ENCODE measurements at regions not wholly inside any gene's neighbourhood (a gene's known extent, or its start where the extent isn't known, plus 50 kb on each side); places are given as distances from the start of the nearest gene placed in this dataset.
A peak's percentile ranks its signal among the peaks of the same experiment; 100 is the strongest.

DNA sequence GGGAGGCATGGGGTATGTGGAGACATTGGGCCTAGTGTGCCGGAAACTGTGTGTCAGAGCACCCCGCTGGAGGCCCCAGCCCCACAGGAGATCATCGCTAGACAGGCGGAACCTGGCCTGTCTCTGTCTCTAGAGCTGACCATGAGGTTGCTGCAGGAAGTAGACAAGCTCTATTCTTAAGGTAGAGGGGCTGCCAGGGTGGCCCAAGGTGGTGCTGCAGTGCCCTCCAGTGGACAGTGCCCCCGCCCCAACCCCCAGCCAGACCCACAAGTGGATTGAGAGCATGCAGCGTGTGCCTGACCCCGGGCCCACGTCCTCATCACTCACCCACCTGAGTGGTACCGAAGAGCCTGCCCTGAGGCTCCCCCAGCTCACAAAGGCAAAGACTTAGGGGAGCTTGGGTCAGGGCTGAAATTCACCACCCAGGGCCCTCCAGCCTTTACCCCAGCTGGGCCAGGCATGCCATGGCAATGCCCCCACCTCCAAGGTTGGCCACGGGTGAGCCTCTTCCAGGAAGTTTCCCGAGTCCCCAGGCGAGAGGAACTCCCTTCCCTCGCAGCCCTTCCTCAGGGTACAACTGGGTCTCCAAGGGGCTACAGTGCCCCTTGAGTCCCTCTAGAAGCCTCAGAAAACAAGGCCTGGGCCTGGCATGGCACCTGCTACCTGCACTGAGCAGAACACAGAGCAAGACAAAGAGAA, 155.0 kb downstream of the TTC32 start:
- DNase-seq = peak in 1 of 2 experiments; percentile 34

DNA sequence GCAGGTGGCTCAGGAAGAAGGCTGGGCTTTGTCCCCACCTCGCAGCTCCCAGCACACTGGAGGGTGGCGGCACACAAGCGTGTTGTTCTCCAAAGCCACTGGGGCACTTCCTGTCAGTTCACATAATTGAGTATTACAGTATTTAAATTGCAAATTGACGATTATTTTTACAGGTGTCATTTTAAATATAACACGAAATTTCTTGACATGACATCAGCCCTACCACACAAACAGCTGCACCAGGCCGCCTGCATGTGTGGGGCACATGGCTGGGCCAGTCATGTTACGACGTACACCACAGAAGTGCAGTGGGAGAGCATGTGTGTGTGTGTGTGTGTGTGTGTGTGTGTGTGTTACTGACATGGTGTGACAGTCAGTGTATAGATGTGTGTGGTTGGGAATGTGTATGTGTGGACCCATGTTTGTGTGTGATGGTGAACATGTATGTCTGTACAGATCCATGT, 155.6 kb downstream of the TTC32 start:
- no peak for DNase-seq

DNA sequence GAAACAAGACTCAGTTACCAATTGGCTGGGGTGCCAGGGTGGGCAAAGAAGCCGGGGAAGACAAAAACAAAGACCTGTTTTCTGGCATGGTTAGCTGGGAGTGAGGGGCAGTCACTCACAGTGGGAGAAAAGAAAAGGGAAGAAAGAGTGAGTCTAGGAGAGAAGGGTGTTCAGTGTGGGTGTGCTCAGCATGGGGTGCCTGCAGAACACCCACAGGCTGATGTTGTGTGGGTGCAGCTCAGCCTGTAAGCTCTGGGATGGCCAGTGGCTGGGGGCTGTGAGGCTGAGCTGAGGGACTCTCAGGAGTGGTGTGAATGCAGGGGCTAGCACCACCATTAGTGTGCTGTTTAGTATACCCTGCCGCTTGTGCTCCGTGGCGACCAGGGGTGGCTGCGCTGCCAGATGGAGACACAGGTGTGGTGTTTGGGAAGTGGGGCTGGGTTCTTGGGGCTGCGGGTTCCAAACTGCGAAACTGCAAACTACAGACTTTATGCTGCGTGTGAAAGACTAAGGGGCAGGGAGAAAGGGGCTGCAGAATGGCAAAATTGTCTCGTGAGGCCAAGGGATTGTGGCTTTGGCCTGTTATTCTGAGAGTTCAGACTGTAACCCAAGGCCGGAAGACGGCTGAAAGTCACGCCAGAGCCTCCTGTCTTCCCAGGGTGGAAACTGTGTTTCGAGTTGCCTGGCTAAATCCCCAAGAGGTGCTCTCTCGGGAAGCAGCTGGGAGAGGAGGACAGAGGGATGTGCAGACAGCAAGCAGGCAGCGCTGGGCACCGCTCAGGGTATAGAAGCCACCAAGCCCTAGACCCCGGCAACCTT, 156.3 kb downstream of the TTC32 start:
- no peak for DNase-seq

DNA sequence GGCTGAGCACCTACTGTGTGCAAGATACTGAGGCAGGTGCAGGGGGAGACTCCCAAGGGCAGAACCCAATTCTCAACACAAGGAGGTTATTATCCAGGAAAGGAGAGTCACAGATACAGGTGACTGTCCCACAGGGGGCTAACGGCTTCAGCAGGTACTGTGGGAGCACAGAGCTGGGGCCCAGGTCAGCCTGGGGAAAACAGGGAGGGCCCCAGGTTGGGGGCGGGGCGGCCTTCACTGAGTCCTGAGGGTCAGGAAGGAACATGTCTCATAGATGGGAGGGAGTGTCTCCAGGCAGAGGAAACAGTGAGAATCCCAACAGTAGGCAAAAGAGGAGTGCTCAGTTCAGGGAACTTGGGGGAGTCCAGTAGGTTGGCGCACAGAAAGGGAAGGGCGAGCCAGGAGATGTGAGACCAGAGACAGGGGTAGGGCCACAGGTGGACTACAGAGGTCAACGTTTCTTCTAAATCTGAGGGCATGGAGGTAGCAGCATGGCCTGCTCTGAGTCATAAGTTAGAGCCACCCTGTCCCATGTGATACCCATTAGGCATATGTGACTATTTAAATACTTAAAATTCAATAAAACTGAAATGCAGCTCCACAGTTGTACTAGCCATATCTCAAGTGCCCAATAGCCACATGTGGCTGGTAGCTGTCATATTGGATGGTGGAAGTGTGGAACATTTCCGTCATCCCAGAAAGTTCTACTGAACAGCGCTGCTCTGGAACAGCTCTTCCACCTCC, 157.2 kb downstream of the TTC32 start:
- DNase-seq = no peak

DNA sequence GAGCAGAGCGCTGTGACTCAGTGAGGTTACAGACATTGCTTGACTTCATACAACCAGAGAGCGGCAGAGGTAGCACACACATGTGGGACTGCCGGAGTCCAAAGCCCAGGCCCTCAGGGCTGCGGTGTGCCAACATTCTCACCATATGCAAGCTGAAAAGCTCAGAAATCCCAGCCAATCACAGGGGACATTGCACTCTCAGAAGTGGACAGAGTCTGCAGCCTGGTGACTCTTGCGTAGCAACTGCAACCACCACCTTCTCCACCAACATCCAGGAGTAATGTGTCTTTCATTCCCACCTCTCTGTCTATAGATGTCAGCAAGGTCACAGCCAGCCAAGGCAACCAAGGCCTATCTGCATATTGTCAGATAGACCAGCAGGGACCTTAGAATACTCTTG, 158.1 kb downstream of the TTC32 start:
- no peak for DNase-seq

DNA sequence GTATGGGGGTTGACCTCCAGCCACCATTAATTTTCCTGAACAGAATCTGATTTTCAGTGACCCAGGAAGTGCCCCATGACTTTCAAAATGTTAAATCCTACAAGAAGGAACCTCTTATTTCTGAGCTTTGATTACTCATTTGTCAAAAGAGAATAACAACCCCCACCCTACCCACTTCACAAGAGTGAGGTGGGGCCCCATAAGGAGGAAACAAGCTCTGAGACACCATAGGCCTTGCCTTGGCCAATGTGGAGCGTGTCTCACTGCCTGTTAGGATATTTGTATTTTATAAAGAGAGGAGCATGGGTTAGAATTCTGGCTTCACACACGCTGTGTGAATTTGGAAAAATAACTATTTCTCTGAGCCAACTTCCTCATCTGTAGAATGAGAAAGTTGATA, 158.9 kb downstream of the TTC32 start:
- DNase-seq = no peak

DNA sequence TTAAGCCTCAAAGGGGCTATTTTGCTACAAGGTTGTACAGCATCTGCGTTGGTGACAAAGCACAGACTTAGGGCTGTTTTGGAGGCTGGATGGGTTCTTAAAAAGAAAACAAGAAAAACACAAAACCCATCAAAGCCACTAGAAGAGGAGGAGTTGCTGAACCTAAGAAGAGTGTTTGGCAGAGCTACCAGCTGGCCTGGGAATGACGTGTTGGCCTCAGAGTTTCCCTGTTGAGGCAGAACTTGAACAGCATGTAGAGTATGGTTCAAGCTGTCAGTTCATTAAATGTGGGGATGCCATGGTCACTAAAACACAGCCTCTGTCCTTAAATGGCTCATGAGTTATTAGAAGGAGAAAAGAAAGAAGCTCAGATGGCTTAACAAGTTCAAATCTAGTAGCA, 162.5 kb downstream of the TTC32 start:
- DNase-seq = no peak

DNA sequence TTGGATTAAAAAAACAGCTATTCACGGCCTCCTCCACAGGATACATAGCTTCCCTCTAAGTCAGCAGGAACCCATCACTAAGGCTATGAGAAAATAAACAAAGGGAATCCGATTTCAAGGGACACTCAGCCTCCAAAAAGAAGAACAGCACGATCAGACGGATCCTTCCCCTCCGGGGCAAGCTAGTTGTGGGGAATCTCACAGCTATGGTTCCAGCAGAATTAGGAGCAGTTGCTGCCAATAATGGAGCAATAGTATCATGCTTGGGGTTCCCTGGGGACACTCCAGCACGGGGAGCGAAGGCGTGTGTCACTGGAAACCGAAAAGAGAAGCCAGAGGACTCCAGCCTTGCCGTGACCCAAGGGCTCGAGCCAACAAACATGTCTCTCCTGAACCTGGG, 163.1 kb downstream of the TTC32 start:
- no peak for DNase-seq

DNA sequence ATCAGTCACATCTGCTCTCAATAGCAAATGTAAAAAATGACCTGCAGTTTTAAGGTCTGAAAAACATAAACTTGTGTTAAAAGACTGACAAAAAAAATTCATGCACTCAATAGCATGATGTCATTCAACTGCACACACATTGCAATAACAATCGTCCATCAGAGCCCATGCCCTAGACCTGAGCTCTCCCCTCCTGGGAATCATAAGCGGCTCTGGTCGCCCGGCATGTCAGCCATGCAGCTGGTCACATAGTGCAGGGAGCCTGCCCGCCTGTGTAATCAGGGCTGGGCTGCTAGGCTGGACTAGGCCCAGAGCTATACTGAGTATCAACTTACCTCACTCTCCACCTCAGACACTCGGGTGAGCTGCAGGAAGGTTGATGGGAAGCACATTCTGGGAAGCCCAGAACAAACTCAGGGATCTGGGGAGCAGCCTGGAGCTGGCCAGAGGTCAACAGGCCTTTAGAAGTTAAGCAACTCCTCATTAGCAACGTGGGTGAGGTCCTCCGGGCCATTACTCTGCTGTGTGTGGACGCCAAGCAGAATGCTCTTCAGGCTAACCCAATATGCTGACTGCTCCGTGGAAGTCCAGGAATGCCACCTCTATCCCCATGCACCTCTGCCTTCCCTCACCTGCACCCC, 165.5 kb downstream of the TTC32 start:
- DNase-seq = peak in 1 of 2 experiments; percentile 10

DNA sequence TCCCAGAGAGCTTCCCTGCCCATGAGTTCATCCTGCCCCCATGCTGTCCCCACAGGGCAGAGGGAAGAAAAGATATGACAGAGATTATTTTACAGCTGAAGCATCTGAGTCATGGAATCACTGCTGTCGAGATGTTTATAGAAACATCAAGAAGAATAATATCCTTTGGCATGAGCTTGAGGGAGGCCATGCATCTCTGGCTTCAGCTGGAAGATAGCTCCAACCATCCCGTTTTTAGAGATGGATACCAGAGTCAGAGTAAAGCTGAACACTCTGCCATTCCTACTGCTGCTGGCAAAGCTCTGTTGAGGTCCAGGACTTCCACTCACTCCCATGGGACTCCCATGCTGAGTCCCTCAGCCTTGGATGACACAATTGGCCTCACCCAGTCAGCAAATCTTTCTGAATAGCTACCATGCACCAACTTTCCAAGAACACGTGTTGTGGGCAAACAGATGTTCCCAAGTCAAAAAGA, 167.8 kb downstream of the TTC32 start:
- no peak for DNase-seq

DNA sequence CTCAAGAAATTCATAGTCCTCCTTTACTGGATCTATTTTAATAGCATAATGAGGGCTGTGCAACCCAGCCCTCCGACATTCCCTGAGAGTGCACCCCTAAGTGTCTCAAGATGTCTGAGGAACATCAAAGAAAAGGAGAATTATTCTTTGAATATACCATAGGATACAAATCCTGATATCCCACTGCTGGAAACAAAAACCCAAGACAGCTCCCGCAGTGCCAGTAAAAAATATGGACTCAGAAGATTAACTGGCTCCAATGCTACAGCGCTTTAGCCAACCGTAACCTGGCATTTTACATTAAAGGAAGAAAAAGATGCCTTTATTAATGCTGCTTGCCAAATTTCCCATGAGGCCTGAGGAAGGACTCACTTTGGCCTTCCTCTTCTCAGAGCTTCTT, 168.4 kb downstream of the TTC32 start:
- no peak for DNase-seq

DNA sequence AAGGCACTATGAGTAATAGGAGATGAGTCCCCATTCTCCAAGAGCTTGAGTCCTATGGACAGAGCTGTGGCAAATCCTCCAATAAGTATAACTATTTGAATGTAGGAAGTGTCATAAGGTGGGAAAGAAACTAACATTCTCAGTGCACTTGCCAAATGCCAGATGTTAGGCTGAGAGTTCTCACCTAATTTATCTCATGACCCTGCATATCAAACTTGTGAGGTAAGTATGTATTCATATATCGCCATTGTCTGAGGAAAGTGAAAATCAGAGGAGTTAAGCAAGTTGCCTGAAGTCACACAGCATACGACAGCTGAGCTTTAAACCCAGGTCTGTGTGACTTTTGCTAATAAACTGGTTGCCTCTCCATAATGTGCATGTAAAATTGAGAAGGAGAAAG, 169.5 kb downstream of the TTC32 start:
- no peak for DNase-seq

DNA sequence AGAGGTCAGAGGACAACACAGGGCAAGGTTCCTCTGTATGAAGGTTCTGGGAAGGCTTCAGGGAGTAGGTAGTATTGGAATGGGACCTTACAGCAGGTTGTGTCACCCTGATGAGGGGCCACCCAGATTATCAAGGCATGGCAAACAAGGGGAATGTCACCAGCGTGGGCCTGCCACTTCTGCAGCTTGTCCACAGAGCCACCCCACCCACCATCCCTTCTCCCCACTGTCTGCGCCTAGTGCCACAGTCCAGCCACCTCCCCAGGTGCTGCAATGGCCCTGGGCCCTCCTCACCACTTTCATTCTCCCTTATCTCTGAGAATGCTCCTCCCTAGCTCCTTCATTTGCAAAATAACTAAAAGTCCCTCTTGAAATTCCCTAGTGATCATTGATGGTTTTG, 170.3 kb downstream of the TTC32 start:
- DNase-seq = no peak

DNA sequence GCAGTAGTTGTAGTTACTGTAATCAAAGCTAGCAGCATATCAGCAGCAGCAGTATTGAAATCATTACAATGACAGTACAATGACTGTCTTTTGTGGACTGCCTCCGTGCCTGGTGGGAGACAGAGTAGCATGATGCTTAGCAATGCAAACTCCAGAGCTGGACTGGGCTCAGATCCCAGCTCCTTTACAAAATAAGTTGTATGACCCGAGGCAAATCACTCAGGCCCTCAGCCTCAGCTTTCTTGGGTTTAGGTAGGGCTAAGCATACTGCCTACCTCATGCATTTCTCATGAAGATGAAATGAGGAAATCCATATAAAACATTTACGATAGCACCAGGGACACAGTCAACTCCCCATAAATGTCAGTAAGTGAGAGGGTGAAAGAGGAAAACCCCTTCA, 170.7 kb downstream of the TTC32 start:
- DNase-seq = no peak

DNA sequence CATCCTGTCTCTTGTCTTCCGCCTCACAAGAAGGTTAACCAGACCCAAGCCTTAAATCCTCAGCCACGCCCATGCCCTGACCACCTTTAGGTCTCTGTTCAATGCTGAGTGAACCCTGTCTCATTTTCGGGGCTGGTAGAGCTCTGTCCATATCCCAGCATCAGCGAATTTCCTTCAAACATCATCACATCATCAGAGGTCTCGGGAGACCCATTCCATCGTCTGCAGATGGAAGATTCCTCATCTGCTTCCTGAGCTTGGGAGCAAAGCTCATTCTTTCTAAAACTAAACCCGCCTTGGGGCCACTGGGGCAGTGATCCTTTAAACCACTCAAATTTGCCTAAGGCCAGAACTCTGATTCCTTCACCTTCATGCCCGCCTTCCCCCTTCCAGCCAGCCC, 173.7 kb downstream of the TTC32 start:
- DNase-seq = no peak

DNA sequence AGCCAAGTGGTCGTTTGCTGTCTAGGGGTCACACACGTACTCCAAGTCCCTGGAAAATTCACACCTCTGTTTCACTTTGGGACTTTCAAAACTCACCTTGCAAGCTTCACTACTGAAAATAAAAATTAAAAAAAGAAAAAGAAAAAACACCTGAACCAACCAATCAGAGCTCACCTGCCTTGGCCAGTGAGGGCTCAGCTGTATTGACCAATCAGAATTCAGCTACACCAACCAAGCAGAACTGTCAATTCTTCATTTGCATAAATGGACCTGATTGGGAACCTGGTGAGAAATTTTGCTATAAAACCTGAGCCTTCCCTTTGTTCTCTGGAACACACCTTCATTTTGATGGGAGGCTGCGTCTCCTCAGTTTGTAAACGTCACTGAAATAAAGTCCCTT, 176.4 kb downstream of the TTC32 start:
- no peak for DNase-seq

DNA sequence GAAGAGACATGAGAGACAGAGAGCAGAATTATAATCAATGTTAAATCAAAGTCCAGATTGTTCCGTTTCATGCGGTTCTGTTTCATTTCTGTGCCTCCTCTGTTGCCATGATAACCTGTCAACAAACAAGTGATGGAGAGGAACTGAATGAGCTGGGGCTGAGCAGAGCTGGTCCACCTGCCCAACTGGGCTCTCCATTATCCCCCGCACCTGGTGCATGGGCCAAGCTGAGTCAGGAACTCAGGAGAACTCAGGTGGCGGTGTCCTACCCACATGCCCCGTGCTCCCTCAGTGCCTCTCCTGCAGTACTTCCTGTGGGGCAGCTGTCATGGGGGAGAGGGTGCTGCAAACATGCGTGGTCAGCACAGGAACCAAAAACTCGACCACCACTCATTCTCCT, 178.8 kb downstream of the TTC32 start:
- DNase-seq = no peak

DNA sequence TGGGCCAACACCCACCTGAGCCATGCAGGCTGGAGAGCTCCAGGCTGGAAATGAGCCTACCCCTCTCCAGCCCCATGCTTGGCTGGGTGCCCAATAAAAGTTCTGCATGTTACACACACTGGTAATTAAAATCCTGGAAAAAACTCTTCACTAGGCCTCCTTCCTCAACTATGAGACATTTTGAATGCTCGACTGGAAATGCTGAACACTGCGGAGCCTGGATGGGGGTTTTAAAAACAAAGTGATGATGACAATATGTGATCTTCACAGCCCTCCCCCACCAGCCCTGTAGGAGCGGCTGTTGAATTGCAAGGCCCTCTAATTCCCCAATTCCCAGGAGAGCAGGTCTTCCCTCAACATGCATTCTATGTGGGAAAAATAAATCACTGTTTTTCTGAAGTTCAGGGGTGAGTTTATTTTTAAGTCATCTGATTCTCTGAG, 179.2 kb downstream of the TTC32 start:
- no peak for DNase-seq

DNA sequence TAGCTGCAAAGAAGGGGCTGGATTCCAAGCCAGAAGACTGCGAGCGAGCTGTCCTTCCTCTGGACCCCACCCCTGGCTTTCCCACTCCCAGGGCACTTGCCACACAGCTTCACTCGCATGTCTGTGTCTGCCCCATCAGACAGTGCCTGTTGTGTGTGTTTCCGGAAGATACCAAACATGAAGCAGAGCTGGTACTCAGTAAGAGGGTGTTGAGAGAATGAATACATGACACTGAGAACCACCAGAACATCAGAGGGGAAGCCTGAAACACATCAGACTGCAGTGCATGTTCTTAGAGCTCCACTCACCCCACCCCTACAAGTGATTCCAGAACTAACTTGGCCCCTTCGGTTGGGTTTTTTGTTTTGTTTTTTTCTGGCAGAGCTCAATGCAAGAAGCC, 181.5 kb downstream of the TTC32 start:
- no peak for DNase-seq

DNA sequence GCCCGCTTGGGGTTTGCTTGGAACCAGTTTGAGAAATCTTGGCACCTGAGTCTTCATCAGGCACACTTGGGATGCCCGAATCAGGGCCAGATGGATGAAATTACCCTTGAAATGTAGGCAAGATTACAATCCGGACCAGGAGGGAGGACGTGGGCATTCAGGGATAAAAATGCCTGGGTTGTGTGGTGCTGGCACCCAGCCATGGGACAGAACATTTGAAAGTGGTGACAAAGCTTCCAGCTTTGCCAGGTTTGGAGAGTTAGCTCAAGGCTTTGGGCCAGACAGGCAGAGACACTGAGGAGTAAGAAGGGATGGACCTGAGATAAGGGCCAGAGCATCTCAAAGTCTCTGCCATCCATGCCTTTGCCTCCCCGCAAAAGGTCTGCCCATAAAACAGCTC, 182.2 kb downstream of the TTC32 start:
- DNase-seq = no peak

DNA sequence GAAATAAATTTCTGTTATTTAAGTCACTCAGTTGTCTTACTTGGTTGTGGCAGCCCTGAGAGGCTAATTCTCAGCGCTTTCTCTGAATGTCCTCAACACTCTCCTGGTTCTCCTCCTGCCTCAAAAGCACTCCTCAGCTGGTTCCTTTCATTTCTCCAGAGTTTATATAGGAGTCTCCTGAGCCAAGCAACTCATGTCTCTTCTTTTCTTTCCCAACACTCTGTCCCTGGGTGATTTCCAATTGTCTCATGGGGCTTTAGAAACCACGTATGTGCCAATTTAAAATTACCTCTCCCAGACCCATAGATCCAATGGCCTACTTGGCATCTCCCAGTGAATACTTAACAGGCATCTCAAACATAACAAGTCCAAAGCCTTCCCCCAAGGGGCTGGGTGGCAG, 184.3 kb downstream of the TTC32 start:
- no peak for DNase-seq

DNA sequence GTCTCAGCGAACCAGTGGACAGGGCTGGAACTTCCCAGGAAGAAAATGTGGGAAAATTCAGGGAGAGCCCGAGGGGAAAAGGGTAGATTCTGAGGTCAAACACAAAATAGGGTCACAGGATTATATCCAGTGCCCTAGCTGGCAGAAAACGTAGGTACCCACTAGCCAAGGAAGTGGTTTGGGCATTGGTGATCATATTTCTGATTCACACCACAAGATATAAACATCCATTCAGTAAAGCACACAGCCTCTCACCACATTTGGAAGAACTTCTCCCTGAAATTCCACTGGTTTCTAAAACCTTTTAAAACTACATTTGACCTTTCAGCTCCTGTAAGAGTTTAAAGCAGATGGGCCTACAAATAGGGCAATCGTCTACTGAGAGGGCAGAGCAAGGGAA, 186.9 kb downstream of the TTC32 start:
- no peak for DNase-seq

DNA sequence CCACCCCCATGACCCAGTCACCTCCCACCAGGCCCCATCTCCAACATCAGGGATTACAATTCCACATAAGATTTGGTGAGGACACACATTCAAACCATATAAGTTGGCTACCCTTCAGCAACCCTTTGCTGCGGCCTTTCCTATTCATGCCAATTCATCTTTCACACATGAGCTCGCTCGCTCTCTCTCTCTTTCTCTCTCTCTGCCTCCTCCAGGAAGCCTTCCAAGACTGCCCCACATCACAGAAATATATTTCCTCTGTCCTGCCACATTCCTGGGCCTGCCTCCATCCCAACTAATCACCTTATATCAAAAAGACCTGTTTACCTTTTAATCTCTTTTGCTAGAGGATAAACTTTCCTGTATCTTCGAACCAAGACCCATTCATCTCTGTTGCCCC, 188.9 kb downstream of the TTC32 start:
- no peak for DNase-seq
